Sigmoid colon (tissue), 6 donors: ENCODE measurements at regions not wholly inside any gene's neighbourhood (a gene's known extent, or its start where the extent isn't known, plus 50 kb on each side); places are given as distances from the start of the nearest gene placed in this dataset.

Experiments used
- DNase-seq: peaks from one replicate; pipeline ENCODE4 v3.0.0-alpha.2; 2019
- H3K27ac ChIP-seq, 4 donors: fragments of 200-600 bp; sonication (generic); one replicate each; pipeline ENCODE4 v1.5.1; 2016 to 2019; ENCODE audit warnings: mild to moderate bottlenecking in 1 of 4
- H3K27me3 ChIP-seq, 3 donors: fragments of 200-600 bp; sonication (generic); one replicate each; pipeline ENCODE4 v1.5.1; 2019; ENCODE audit warnings: mild to moderate bottlenecking in 1 of 3
- H3K36me3 ChIP-seq, 4 donors: fragments of 200-600 bp; sonication (generic); one replicate each; pipeline ENCODE4 v1.5.1; 2016 to 2019
- H3K4me1 ChIP-seq, 4 donors: fragments of 200-600 bp; sonication (generic); one replicate each; pipeline ENCODE4 v1.5.1; 2017 to 2019
- H3K4me3 ChIP-seq, 4 donors: fragments of 200-600 bp; sonication (generic); one replicate each; pipeline ENCODE4 v1.5.1; 2017 to 2019; ENCODE audit warnings: mild to moderate bottlenecking in 2 of 4, moderate library complexity in 1 of 4
- H3K9me3 ChIP-seq, 4 donors: fragments of 200-600 bp in 3 of 4; sonication (generic) in 3 of 4; one replicate each; pipeline versions ENCODE4 v1.5.1 to v1.6.1; 2013 to 2019
- EP300 ChIP-seq, 4 donors: sonication (generic); formaldehyde crosslinking; IDR thresholded peaks; one replicate each; pipeline ENCODE4 v1.6.1; 2017; ENCODE audit warnings: antibody characterized with exemption in 4 of 4
- POLR2A ChIP-seq, 2 donors: fragments of 450-650 bp; IDR thresholded peaks; one replicate each; pipeline ENCODE4 v1.6.1; 2016; ENCODE audit warnings: antibody characterized with exemption in 2 of 2, mild to moderate bottlenecking in 2 of 2, moderate library complexity in 2 of 2
- POLR2AphosphoS5 ChIP-seq, 4 donors: sonication (generic); formaldehyde crosslinking; IDR thresholded peaks; one replicate each; pipeline ENCODE4 v1.6.1; 2017; ENCODE audit warnings: antibody characterized with exemption in 4 of 4
- WGBS, 2 donors: extraction: QIAGEN DNeasy Blood & Tissue Kit; methylation state at CpG; one replicate each; pipeline ENCODE4 v1.1.7; 2013; 5-methylcytosine and 5-hydroxymethylcytosine counted together
- intact Hi-C: fragments of 100-400 bp; cut with DNase I; formaldehyde crosslinking; loops from one replicate; pipeline ENCODE4 v1.15.1; 2023
- TF ChIP-seq, protein P1 (sequence below), 4 experiments: fragments of 450-650 bp in 3 of 4; fragments of 200-600 bp in 1 of 4; IDR thresholded peaks; one replicate each; pipeline ENCODE4 v1.5.1; 2016 to 2019; ENCODE audit warnings: antibody characterized with exemption in 4 of 4, mild to moderate bottlenecking in 3 of 4, moderate library complexity in 2 of 4
- donor health status: healthy with polysubstance abuse.
- donor health status: healthy.

DNA sequence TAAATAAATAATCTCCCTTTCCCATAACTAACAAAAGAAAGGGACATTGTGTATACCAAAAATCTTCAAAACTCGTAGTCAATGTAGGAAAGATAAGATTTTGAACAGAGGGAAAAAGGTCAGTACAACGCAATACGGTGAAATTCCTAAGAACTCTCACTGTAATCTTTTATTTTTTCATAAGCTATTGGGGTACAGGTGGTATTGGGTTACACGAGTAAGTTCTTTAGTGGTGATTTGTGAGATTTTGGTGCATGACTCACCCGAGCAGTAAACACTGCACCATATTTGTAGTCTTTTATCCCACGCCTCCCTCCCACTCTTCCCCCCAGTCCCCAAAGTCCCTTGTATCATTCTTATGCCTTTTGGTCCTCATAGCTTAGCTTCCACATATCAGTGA lies 718.0 kb downstream of the TBL1XR1 start:
- no peaks in the 10 kb centered on the region for H3K27me3 ChIP-seq
- DNase-seq: no peak
- H3K4me1 ChIP-seq: no peaks in the 10 kb centered on the region
- 79 to 81% methylated on average over 6 of the region's 6 CpGs for WGBS, 2 donors
- intact Hi-C loops: no loop called here
- H3K9me3 ChIP-seq: peaks cover 0 to 3% (median 0%) of the 10 kb centered on the region in 4 donors
- H3K36me3 ChIP-seq: no peaks in the 10 kb centered on the region
- no peak overlapping the region for H3K27ac ChIP-seq
- no peak overlapping the region for H3K4me3 ChIP-seq
- no peak for TF ChIP-seq POLR2AphosphoS5 (IDR thresholded peaks at IDR 0.05)
- TF ChIP-seq, protein P1, sequence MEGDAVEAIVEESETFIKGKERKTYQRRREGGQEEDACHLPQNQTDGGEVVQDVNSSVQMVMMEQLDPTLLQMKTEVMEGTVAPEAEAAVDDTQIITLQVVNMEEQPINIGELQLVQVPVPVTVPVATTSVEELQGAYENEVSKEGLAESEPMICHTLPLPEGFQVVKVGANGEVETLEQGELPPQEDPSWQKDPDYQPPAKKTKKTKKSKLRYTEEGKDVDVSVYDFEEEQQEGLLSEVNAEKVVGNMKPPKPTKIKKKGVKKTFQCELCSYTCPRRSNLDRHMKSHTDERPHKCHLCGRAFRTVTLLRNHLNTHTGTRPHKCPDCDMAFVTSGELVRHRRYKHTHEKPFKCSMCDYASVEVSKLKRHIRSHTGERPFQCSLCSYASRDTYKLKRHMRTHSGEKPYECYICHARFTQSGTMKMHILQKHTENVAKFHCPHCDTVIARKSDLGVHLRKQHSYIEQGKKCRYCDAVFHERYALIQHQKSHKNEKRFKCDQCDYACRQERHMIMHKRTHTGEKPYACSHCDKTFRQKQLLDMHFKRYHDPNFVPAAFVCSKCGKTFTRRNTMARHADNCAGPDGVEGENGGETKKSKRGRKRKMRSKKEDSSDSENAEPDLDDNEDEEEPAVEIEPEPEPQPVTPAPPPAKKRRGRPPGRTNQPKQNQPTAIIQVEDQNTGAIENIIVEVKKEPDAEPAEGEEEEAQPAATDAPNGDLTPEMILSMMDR (IDR thresholded peaks at IDR 0.05): no peak
- TF ChIP-seq POLR2A (IDR thresholded peaks at IDR 0.05): no peak
- no peak for TF ChIP-seq EP300 (IDR thresholded peaks at IDR 0.05)

DNA sequence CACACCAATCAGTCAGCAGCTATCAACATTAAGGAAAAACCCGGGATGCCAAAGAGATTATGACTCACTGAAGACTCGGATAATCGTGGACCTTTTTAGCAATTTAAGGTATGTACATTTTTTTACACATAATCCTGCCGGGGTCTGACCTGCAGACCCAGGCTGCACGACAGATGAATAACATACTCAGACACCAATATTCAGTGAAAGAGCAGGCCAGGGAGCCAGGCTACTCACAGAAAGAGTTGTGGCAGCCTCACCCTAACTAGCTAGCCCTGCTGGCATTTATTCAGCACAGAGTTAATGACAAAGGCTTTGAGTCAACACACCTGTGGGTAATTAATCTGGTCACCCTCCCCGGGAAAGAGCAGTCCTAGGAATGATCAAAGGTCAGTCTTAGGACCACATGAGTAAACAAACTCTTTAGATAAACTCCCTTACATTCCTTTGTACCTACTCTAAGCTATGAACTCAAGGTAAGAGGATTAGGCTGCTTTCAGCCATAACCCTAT lies 727.5 kb downstream of the TBL1XR1 start:
- intact Hi-C loops: no loop called here
- no peaks in the 10 kb centered on the region for H3K27me3 ChIP-seq

DNA sequence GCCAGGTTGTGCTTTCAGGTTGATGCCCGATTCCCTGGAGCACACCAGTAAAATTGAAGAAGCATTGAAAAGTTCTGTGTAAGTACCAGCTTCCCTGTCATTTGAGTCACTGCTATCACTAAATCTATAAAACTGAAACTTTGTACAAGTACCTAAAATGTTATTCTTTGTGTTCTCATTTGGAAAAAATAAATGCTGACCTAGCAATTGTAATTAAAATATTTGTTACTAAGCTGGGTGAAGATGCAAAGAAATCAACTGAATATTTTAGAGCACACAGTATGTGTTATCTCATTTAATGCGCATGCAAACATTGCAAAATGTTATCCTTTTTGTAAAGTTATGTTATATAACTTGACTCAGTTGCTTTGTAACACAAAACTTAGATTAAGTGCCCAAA lies 733.7 kb downstream of the TBL1XR1 start:
- WGBS, 2 donors: 73% methylated on average over 2 of the region's 2 CpGs
- intact Hi-C loops: no loop called here

More for the DNA sequence above, 727.5 kb downstream of the TBL1XR1 start:
- Histone ChIP-seq H3K36me3 (no peaks in the 10 kb centered on the region), H3K27ac (no peak overlapping the region), H3K4me3 (no peak overlapping the region), H3K9me3 (peaks cover 0 to 4% (median 0%) of the 10 kb centered on the region in 4 donors), H3K4me1 (no peaks in the 10 kb centered on the region)
- WGBS, 2 donors: 63 to 72% methylated on average over 6 of the region's 6 CpGs
- TF ChIP-seq POLR2AphosphoS5 (IDR thresholded peaks at IDR 0.05) (no peak), EP300 (IDR thresholded peaks at IDR 0.05) (no peak), POLR2A (IDR thresholded peaks at IDR 0.05) (no peak)
- TF ChIP-seq, protein P1 (IDR thresholded peaks at IDR 0.05): no peak
- no peak for DNase-seq

GRCh38 chr3:176447369-176447768 lies 749.9 kb downstream of the TBL1XR1 start:
- Histone ChIP-seq H3K36me3 (no peaks in the 10 kb centered on the region), H3K4me3 (no peak overlapping the region), H3K27me3 (no peaks in the 10 kb centered on the region), H3K4me1 (no peaks in the 10 kb centered on the region), H3K27ac (no peak overlapping the region), H3K9me3 (no peaks in the 10 kb centered on the region)
- TF ChIP-seq EP300 (IDR thresholded peaks at IDR 0.05) (no peak), POLR2AphosphoS5 (IDR thresholded peaks at IDR 0.05) (no peak), POLR2A (IDR thresholded peaks at IDR 0.05) (no peak)
- TF ChIP-seq, protein P1 (IDR thresholded peaks at IDR 0.05): no peak
- WGBS, 2 donors: 84 to 86% methylated on average over 4 of the region's 4 CpGs
- intact Hi-C loops: no loop called here
- no peak for DNase-seq

More for the DNA sequence above, 733.7 kb downstream of the TBL1XR1 start:
- Histone ChIP-seq H3K9me3 (no peaks in the 10 kb centered on the region), H3K4me3 (no peak overlapping the region), H3K27ac (no peak overlapping the region), H3K27me3 (no peaks in the 10 kb centered on the region), H3K4me1 (no peaks in the 10 kb centered on the region), H3K36me3 (no peaks in the 10 kb centered on the region)
- TF ChIP-seq EP300 (IDR thresholded peaks at IDR 0.05) (no peak), POLR2AphosphoS5 (IDR thresholded peaks at IDR 0.05) (no peak), POLR2A (IDR thresholded peaks at IDR 0.05) (no peak)
- TF ChIP-seq, protein P1 (IDR thresholded peaks at IDR 0.05): no peak
- DNase-seq: no peak

DNA sequence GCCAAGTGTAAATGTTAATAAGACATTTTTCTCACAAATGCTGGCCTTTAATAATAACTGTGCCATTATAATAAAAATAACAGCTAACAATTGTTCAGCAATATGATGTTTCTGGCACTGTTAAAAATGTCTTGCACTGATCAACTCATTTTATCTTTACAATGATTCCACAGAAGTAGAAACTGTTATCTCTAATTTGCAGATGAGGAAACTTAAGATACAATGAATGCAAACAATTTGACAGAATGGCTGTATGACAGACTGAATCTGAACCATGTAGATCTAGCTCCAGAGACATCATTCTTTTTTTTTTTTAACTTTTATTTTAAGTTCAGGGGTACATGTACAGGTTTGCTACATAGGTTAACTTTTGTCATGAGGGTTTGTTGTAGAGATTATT lies 755.0 kb downstream of the TBL1XR1 start:
- H3K27ac ChIP-seq: no peak overlapping the region
- no peaks in the 10 kb centered on the region for H3K36me3 ChIP-seq
- H3K4me3 ChIP-seq: no peak overlapping the region
- intact Hi-C loops: no loop called here
- H3K27me3 ChIP-seq: no peaks in the 10 kb centered on the region
- no peak for DNase-seq
- H3K9me3 ChIP-seq: no peaks in the 10 kb centered on the region
- TF ChIP-seq POLR2A (IDR thresholded peaks at IDR 0.05) (no peak), POLR2AphosphoS5 (IDR thresholded peaks at IDR 0.05) (no peak), EP300 (IDR thresholded peaks at IDR 0.05) (no peak)
- TF ChIP-seq, protein P1 (IDR thresholded peaks at IDR 0.05): no peak
- no peaks in the 10 kb centered on the region for H3K4me1 ChIP-seq
